ENCODE measurements at regions not wholly inside any gene's neighbourhood (a gene's known extent, or its start where the extent isn't known, plus 50 kb on each side); places are given as distances from the start of the nearest gene placed in this dataset.
"Not testable (repeated sequence)": the region's sequence is repeated elsewhere in the genome, so short reads cannot be mapped to it uniquely, and the experiment has no call there.

- H3K4me3 ChIP-seq (ENCODE audit: low read length): no peak overlapping the region
- H3K9ac ChIP-seq (ENCODE audit: low read length): no peak overlapping the region
- H3K27me3 ChIP-seq (ENCODE audit: control insufficient read depth, insufficient read depth, low read length): no peaks in the 10 kb centered on the region
- H3K4me1 ChIP-seq (ENCODE audit: control insufficient read depth, insufficient read depth, low read length): no peaks in the 10 kb centered on the region
- H3K36me3 ChIP-seq (ENCODE audit: control insufficient read depth, insufficient read depth, low read length): no peaks in the 10 kb centered on the region
- no peak overlapping the region for H3K27ac ChIP-seq (ENCODE audit: low read depth, low read length)
Observed at GRCh38 chr2:132267105-132267497, 105.3 kb upstream of the ANKRD30BL start.

GRCh38 chr2:132267498-132268283 lies 105.9 kb upstream of the ANKRD30BL start:
- not testable (repeated sequence) for H3K4me1 ChIP-seq (ENCODE audit: control insufficient read depth, insufficient read depth, low read length); H3K27me3 ChIP-seq (ENCODE audit: control insufficient read depth, insufficient read depth, low read length); H3K4me3 ChIP-seq (ENCODE audit: low read length); H3K36me3 ChIP-seq (ENCODE audit: control insufficient read depth, insufficient read depth, low read length); H3K27ac ChIP-seq (ENCODE audit: low read depth, low read length); H3K9ac ChIP-seq (ENCODE audit: low read length)

- not testable (repeated sequence) for H3K27ac ChIP-seq (ENCODE audit: low read depth, low read length); H3K4me1 ChIP-seq (ENCODE audit: control insufficient read depth, insufficient read depth, low read length); H3K9ac ChIP-seq (ENCODE audit: low read length); H3K27me3 ChIP-seq (ENCODE audit: control insufficient read depth, insufficient read depth, low read length); H3K36me3 ChIP-seq (ENCODE audit: control insufficient read depth, insufficient read depth, low read length)
- peak overlapping the region; percentile 33 for H3K4me3 ChIP-seq (ENCODE audit: low read length)
Observed at GRCh38 chr2:132268284-132268976, 106.7 kb upstream of the ANKRD30BL start.

- H3K27me3 ChIP-seq (ENCODE audit: control insufficient read depth, insufficient read depth, low read length): no peaks in the 10 kb centered on the region
- no peak overlapping the region for H3K4me3 ChIP-seq (ENCODE audit: low read length)
- H3K36me3 ChIP-seq (ENCODE audit: control insufficient read depth, insufficient read depth, low read length): no peaks in the 10 kb centered on the region
- H3K4me1 ChIP-seq (ENCODE audit: control insufficient read depth, insufficient read depth, low read length): no peaks in the 10 kb centered on the region
- no peak overlapping the region for H3K27ac ChIP-seq (ENCODE audit: low read depth, low read length)
- H3K9ac ChIP-seq (ENCODE audit: low read length): no peak overlapping the region
Observed at GRCh38 chr2:132268977-132269523, 107.3 kb upstream of the ANKRD30BL start.

- Histone ChIP-seq H3K36me3 (ENCODE audit: control insufficient read depth, insufficient read depth, low read length) (no peaks in the 10 kb centered on the region), H3K27me3 (ENCODE audit: control insufficient read depth, insufficient read depth, low read length) (no peaks in the 10 kb centered on the region), H3K9ac (ENCODE audit: low read length) (no peak overlapping the region), H3K4me3 (ENCODE audit: low read length) (no peak overlapping the region), H3K27ac (ENCODE audit: low read depth, low read length) (no peak overlapping the region), H3K4me1 (ENCODE audit: control insufficient read depth, insufficient read depth, low read length) (no peaks in the 10 kb centered on the region)
Observed at GRCh38 chr2:132270255-132270654, 108.5 kb upstream of the ANKRD30BL start.

GRCh38 chr2:132270981-132271546 lies 109.3 kb upstream of the ANKRD30BL start:
- no peak overlapping the region for H3K4me3 ChIP-seq (ENCODE audit: low read length)
- H3K9ac ChIP-seq (ENCODE audit: low read length): no peak overlapping the region
- H3K27me3 ChIP-seq (ENCODE audit: control insufficient read depth, insufficient read depth, low read length): no peaks in the 10 kb centered on the region
- H3K4me1 ChIP-seq (ENCODE audit: control insufficient read depth, insufficient read depth, low read length): no peaks in the 10 kb centered on the region
- H3K36me3 ChIP-seq (ENCODE audit: control insufficient read depth, insufficient read depth, low read length): no peaks in the 10 kb centered on the region
- no peak overlapping the region for H3K27ac ChIP-seq (ENCODE audit: low read depth, low read length)

- H3K9ac ChIP-seq (ENCODE audit: low read length); H3K4me1 ChIP-seq (ENCODE audit: control insufficient read depth, insufficient read depth, low read length); H3K27ac ChIP-seq (ENCODE audit: low read depth, low read length); H3K36me3 ChIP-seq (ENCODE audit: control insufficient read depth, insufficient read depth, low read length); H3K4me3 ChIP-seq (ENCODE audit: low read length); H3K27me3 ChIP-seq (ENCODE audit: control insufficient read depth, insufficient read depth, low read length): not testable (repeated sequence)
Observed at GRCh38 chr2:132271794-132272193, 110.0 kb upstream of the ANKRD30BL start.

- Histone ChIP-seq H3K36me3 (ENCODE audit: control insufficient read depth, insufficient read depth, low read length) (no peaks in the 10 kb centered on the region), H3K9ac (ENCODE audit: low read length) (no peak overlapping the region), H3K27me3 (ENCODE audit: control insufficient read depth, insufficient read depth, low read length) (no peaks in the 10 kb centered on the region)
Observed at GRCh38 chr2:132272713-132273112, 111.0 kb upstream of the ANKRD30BL start.

GRCh38 chr2:132273585-132273984 lies 111.8 kb upstream of the ANKRD30BL start:
- not testable (repeated sequence) for H3K4me3 ChIP-seq (ENCODE audit: low read length); H3K36me3 ChIP-seq (ENCODE audit: control insufficient read depth, insufficient read depth, low read length); H3K27ac ChIP-seq (ENCODE audit: low read depth, low read length); H3K9ac ChIP-seq (ENCODE audit: low read length); H3K4me1 ChIP-seq (ENCODE audit: control insufficient read depth, insufficient read depth, low read length); H3K27me3 ChIP-seq (ENCODE audit: control insufficient read depth, insufficient read depth, low read length)

More at GRCh38 chr2:132272713-132273112, 111.0 kb upstream of the ANKRD30BL start:
- no peak overlapping the region for H3K27ac ChIP-seq (ENCODE audit: low read depth, low read length)
- no peak overlapping the region for H3K4me3 ChIP-seq (ENCODE audit: low read length)
- no peaks in the 10 kb centered on the region for H3K4me1 ChIP-seq (ENCODE audit: control insufficient read depth, insufficient read depth, low read length)

GRCh38 chr2:132274000-132274399 lies 112.2 kb upstream of the ANKRD30BL start:
- no peaks in the 10 kb centered on the region for H3K4me1 ChIP-seq (ENCODE audit: control insufficient read depth, insufficient read depth, low read length)
- H3K4me3 ChIP-seq (ENCODE audit: low read length): no peak overlapping the region
- H3K27me3 ChIP-seq (ENCODE audit: control insufficient read depth, insufficient read depth, low read length): no peaks in the 10 kb centered on the region
- H3K9ac ChIP-seq (ENCODE audit: low read length): no peak overlapping the region
- no peak overlapping the region for H3K27ac ChIP-seq (ENCODE audit: low read depth, low read length)
- no peaks in the 10 kb centered on the region for H3K36me3 ChIP-seq (ENCODE audit: control insufficient read depth, insufficient read depth, low read length)

- Histone ChIP-seq H3K4me3 (ENCODE audit: low read length) (no peak overlapping the region), H3K9ac (ENCODE audit: low read length) (no peak overlapping the region), H3K27me3 (ENCODE audit: control insufficient read depth, insufficient read depth, low read length) (no peaks in the 10 kb centered on the region), H3K4me1 (ENCODE audit: control insufficient read depth, insufficient read depth, low read length) (no peaks in the 10 kb centered on the region), H3K36me3 (ENCODE audit: control insufficient read depth, insufficient read depth, low read length) (no peaks in the 10 kb centered on the region), H3K27ac (ENCODE audit: low read depth, low read length) (no peak overlapping the region)
Observed at GRCh38 chr2:132275396-132275795, 113.6 kb upstream of the ANKRD30BL start.

GRCh38 chr2:132276571-132276981 lies 114.8 kb upstream of the ANKRD30BL start:
- Histone ChIP-seq H3K27ac (ENCODE audit: low read depth, low read length) (no peak overlapping the region), H3K36me3 (ENCODE audit: control insufficient read depth, insufficient read depth, low read length) (no peaks in the 10 kb centered on the region)

More at GRCh38 chr2:132276571-132276981, 114.8 kb upstream of the ANKRD30BL start:
- H3K4me1 ChIP-seq (ENCODE audit: control insufficient read depth, insufficient read depth, low read length): no peaks in the 10 kb centered on the region
- H3K9ac ChIP-seq (ENCODE audit: low read length): no peak overlapping the region
- H3K4me3 ChIP-seq (ENCODE audit: low read length): no peak overlapping the region
- no peaks in the 10 kb centered on the region for H3K27me3 ChIP-seq (ENCODE audit: control insufficient read depth, insufficient read depth, low read length)

Measured in rectal smooth muscle tissue (tissue), 1 donor.